ENCODE measurements at regions not wholly inside any gene's neighbourhood (a gene's known extent, or its start where the extent isn't known, plus 50 kb on each side); places are given as distances from the start of the nearest gene placed in this dataset.

GRCh38 chr2:234438305-234438977, 58.4 kb downstream of the ARL4C start:
- no peak for DNase-seq

GRCh38 chr2:234437642-234438304, 59.1 kb downstream of the ARL4C start:
- DNase-seq: no peak

- DNase-seq: no peak
Measured at GRCh38 chr2:234436482-234436837, 60.4 kb downstream of the ARL4C start.

GRCh38 chr2:234435836-234436481, 60.9 kb downstream of the ARL4C start:
- no peak for DNase-seq

- DNase-seq: no peak
Measured at GRCh38 chr2:234433201-234433600, 63.7 kb downstream of the ARL4C start.

- DNase-seq: no peak
Measured at GRCh38 chr2:234430871-234431270, 66.0 kb downstream of the ARL4C start.

GRCh38 chr2:234429265-234429664, 67.6 kb downstream of the ARL4C start:
- DNase-seq: no peak

- DNase-seq: peak; percentile 70
Measured at GRCh38 chr2:234427081-234428061, 69.5 kb downstream of the ARL4C start.

- no peak for DNase-seq
Measured at GRCh38 chr2:234426616-234427015, 70.3 kb downstream of the ARL4C start.

- peak; percentile 87 for DNase-seq
Measured at GRCh38 chr2:234425639-234426603, 71.0 kb downstream of the ARL4C start.

GRCh38 chr2:234423884-234424283, 73.0 kb downstream of the ARL4C start:
- DNase-seq: no peak

GRCh38 chr2:234422981-234423431, 73.9 kb downstream of the ARL4C start:
- peak; percentile 83 for DNase-seq

- DNase-seq: no peak
Measured at GRCh38 chr2:234422273-234422732, 74.6 kb downstream of the ARL4C start.

GRCh38 chr2:234420408-234420807, 76.5 kb downstream of the ARL4C start:
- DNase-seq: no peak

- no peak for DNase-seq
Measured at GRCh38 chr2:234419726-234420125, 77.2 kb downstream of the ARL4C start.

GRCh38 chr2:234415706-234416105, 81.2 kb downstream of the ARL4C start:
- DNase-seq: no peak

- DNase-seq: no peak
Measured at GRCh38 chr2:234414596-234414995, 82.3 kb downstream of the ARL4C start.

GRCh38 chr2:234412726-234413125, 84.2 kb downstream of the ARL4C start:
- DNase-seq: no peak

GRCh38 chr2:234411793-234412192, 85.1 kb downstream of the ARL4C start:
- DNase-seq: no peak

GRCh38 chr2:234410526-234410925, 86.4 kb downstream of the ARL4C start:
- DNase-seq: no peak

- DNase-seq: no peak
Measured at GRCh38 chr2:234409590-234409989, 87.3 kb downstream of the ARL4C start.

GRCh38 chr2:234406085-234406484, 90.8 kb downstream of the ARL4C start:
- no peak for DNase-seq

All from activated effector memory CD4-positive, alpha-beta T cell treated with anti-CD3 and anti-CD28 coated beads, Interleukin-2, amount 50 U/mL, for 16 hours (primary cell).